GM19240 (cell line): ENCODE measurements at regions not wholly inside any gene's neighbourhood (a gene's known extent, or its start where the extent isn't known, plus 50 kb on each side); places are given as distances from the start of the nearest gene placed in this dataset.
"Not testable (repeated sequence)": the region's sequence is repeated elsewhere in the genome, so short reads cannot be mapped to it uniquely, and the experiment has no call there.

Source experiments
- DNase-seq: peaks from one replicate; pipeline ENCODE4 v3.0.0; 2011; ENCODE audit warnings: low spot score; ENCODE audit not compliant: insufficient read length

DNA sequence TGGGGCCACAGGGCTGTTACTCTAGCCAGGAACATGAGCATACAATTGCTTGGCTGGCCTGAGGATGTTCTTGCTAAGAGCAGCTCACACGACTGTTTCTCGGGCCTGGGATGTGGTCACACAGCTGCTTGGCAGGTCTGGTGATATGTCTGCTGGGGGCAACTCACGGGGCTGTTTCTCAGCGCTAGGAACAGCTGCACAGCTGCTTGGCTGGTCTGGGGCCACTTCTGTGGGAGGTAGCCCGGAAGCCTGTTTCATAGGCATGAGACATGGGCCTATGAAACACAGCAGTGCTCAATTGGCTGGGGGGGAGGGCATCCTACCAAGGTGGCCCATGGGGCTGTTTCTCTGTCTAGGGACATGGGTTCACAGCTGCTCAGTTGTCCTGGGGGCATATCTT, 73.4 kb upstream of the DDHD1 start:
- no peak for DNase-seq

DNA sequence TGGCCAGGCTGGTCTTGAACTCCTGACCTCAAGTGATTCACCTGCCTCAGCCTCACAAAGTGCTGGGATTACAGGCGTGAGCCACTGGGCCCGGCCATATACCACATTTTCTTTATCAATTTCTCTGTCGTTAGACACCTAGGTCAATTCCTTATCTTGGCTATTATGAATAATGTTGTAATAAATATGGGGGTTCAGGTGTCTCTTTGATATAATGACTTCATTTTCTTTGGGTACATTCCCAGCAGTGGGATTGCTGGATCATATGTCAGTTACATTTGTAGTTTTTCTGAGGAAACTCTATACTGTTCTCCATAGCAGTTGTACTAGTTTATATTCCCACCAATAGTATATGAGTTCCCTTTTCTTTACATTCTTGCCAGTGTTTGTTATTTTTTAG, 67.8 kb upstream of the DDHD1 start:
- no peak for DNase-seq

DNA sequence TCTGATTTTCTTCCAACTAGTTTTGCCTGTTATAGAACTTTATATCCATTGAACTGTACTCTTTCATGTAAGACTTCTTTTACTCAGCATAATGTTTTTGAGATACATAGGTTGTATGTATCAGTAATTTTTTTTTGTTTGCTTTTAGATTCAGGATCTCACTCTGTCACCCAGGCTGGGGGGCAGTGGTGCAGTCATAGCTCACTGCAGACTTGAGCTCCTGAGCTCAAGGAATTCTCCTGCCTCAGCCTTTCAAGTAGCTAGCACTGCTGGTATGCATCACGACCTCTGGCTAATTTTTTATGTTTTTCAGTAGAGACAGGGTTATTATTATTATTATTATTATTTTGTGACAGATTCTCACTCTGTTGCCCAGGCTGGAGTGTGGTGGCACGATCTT, 65.0 kb upstream of the DDHD1 start:
- DNase-seq = no peak

DNA sequence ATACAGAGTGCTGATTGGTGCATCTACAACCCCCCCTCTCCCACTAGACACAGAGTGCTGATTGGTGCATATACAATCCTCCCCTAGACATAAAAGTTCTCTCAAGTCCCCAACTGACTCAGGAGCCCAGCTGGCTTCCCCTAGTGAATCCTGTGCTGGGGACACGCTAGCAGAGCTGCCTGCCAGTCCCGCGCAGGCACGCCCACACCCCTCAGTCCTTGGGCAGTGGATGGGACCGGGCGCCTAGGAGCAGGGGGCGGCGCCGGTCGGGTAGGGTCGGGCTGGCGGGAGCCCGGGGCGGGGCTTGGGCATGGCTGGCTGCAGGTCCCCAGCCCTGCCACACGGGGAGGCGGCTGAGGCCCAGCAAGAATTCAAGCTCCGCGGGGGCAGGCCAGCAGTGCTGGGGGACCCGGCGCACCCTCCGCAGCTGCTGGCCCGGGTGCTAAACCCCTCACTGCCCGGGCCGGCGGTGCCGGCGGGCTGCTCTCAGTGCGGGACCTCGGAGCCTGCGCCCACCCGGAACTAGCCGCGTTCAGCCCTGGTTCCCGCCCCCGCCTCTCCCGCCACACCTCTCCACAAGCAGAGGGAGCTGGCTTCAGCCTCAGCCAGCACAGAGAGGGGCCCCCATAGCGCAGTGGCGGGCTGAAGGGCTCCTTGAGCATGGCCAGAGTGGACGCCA, 64.3 kb upstream of the DDHD1 start:
- peak; percentile 41 for DNase-seq

DNA sequence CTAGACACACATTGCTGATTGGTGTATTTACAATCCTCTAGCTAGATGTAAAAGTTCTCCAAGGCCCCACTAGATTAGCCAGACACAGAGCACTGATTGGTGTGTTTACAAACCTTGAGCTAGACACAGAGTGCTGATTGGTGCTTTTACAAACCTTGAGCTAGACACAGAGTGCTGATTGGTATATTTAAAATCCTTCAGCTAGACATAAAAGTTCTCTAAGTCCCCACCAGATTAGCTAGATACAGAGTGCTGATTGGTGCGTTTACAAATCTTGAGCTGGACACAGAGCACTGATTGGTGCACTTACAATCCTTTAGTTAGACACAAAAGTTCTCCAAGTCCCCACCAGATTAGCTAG, 63.8 kb upstream of the DDHD1 start:
- not testable (repeated sequence) for DNase-seq

DNA sequence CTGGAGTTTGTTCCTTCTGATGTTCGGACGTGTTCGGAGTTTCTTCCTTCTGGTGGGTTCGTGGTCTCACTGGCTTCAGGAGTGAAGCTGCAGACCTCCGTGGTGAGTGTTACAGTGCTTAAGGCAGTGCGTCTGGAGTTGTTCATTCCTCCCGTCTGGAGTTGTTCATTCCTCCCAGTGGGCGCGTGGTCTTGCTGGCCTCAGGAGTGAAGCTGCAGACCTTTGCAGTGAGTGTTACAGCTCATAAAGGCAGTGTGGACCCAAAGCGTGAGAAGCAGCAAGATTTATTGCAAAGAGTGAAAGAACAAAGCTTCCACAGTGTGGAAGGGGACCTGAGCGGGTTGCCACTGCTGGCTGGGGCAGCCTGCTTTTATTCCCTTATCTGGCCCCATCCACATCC, 63.4 kb upstream of the DDHD1 start:
- not testable (repeated sequence) for DNase-seq

DNA sequence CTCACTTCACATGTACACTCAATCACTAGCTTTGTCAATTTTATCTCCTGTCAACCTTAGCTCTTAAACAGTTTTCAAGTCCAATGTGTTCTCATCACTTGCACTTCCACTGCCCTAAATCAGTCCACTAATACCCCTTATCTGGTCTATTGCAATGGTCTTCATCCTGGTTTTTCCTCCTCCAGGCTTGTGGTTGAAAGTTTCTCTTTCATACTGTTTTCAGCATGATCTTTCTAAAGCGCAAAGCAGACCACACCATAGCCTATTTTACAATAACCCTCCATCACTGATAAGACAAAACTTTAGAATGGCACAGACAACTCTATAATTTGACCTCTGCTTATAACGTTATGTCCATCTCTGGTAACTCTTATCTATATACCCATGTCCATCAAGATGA, 62.0 kb upstream of the DDHD1 start:
- no peak for DNase-seq

DNA sequence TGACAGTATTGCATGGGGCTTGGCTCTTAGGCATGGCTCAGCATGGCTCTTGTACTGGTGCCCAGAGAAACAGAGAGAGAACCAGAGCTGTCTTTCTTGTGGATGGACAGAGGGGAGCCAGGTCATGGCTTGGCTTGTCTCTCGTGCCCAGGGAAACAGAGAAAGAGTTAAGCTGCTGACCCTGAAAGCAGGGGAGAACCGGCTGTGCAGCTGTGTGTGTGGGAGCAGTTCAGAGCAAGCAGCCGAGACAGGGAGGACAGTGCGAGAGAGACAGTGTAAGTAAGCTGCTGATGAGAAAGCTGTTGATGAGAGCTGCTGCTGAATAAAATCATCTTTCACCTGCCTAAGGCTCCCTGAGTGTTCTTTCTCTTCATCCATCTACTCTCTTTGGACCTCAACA, 61.3 kb upstream of the DDHD1 start:
- no peak for DNase-seq

DNA sequence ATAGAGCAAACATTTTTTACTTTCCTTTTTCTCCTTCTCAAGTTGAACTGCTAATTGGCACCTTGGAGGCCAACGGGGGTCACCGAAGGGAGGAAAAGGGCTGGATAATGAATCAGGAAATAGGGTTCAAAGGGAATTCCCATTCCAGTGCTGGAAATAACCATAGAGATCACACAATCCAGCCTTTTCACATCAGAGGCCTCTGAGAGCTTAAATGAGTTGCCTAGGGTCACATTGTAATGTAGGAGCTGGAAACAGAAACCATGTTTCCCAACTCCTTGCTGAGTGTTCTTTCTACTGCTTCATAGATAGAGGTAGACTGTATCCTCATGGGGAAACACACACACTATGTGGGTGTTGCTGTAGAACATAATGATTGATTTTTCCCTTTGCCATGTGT, 60.6 kb upstream of the DDHD1 start:
- DNase-seq = no peak

DNA sequence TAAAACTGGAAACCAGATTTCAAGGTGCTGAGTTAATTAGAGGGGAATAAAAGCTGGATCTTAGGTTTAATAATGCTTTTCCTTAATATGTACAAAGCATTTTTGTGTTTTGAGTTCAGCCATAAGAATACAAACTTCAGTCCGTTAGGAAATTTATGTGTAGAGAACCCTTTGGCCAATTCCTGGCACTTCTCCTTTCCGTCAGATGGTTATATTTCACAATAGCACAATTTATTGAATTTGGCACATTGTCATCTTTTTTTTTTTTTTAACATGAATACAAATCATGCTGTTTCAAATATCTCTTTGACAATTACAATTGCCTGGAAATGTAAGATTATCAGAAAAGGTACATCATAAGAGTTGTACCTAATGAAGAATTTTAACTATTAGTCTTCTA, 56.2 kb upstream of the DDHD1 start:
- DNase-seq = no peak
